ENCODE measurements at regions not wholly inside any gene's neighbourhood (a gene's known extent, or its start where the extent isn't known, plus 50 kb on each side); places are given as distances from the start of the nearest gene placed in this dataset.

DNA sequence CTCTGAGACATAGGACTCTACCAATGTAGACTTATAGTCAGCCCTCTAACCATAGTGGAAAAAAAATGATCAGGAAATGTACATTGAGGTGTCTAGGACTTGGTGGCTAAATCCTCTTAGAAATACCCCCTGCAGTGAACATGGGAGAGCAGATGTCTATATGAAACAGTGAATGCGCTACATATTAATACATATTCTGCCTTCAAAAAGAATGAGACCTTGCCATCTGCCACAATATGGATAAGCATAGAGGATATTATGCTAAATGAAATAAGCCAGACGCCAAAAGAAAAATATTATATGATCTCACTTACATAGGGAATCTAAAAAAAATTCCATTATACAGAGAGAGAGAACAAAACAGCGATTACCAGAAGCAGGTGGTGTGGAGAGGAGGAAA lies 66.6 kb upstream of the HAO2 start:
- no peaks in the 10 kb centered on the region for H3K36me3 ChIP-seq (ENCODE audit: control insufficient read depth, insufficient read depth, low read length)
- H3K27ac ChIP-seq (ENCODE audit: low read depth, low read length), result no peak overlapping the region
- peaks cover 3% of the 10 kb centered on the region; the same call in 1 of the 2 replicates for H3K4me1 ChIP-seq (ENCODE audit: control insufficient read depth, insufficient read depth, low read length)
- no peak overlapping the region for H3K9ac ChIP-seq (ENCODE audit: low read length)
- H3K9me3 ChIP-seq (ENCODE audit: control insufficient read depth, insufficient read depth, low read depth, low read length), result no peaks in the 10 kb centered on the region
- H3K27me3 ChIP-seq (ENCODE audit: control insufficient read depth, insufficient read depth, low read length), result no peaks in the 10 kb centered on the region
- no peak overlapping the region for H3K4me3 ChIP-seq (ENCODE audit: low read depth, low read length)

DNA sequence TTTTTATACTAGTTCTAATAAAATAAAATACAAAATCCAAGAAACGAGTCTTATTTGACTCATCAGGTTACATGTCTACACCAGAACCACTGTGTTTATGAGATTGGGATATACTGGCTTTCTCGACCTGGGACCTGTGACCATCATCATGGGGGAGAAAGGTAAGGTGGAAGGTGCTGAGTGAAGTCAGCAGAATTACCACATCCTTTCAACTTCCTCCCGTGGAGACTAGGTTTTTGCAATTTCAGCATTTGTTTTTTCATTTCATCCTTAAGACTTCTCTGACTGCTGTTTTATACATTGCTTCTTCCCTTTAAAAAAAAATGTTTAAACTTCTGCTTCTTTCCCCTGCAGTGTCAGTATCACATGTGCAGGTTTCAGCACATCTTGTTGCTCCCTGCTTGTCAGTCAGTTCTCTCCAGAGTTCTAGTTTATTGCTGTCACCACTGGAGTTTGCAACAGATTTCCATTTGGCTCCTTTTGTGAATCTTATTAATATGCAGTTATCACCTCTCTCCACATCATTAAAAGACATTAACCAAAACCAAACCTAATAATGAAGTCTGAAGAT lies 60.4 kb upstream of the HAO2 start:
- Histone ChIP-seq H3K27ac (ENCODE audit: low read depth, low read length) (no peak overlapping the region), H3K36me3 (ENCODE audit: control insufficient read depth, insufficient read depth, low read length) (no peaks in the 10 kb centered on the region), H3K9ac (ENCODE audit: low read length) (no peak overlapping the region), H3K27me3 (ENCODE audit: control insufficient read depth, insufficient read depth, low read length) (no peaks in the 10 kb centered on the region), H3K9me3 (ENCODE audit: control insufficient read depth, insufficient read depth, low read depth, low read length) (no peaks in the 10 kb centered on the region), H3K4me3 (ENCODE audit: low read depth, low read length) (no peak overlapping the region), H3K4me1 (ENCODE audit: control insufficient read depth, insufficient read depth, low read length) (peaks cover 3% of the 10 kb centered on the region; the same call in 1 of the 2 replicates)

DNA sequence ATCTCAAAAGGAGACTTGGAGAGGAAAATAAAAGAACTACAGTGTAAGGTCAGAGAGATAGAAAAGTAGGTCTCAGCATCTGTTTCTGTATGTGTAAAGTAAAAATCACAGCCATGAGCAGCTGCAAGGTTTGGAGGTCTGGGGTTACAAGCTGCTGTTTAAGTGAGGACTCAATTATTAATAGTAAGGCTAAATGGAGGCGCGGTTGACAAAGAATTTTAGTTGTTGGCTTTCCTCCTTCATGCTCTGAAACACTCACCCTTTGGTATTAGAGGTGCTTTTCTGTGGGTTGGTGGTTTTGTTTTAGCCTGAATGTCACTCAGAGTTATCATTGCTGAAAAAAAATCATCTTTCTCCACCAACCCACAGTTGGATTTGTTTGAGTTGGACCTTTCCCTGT lies 59.8 kb upstream of the HAO2 start:
- Histone ChIP-seq H3K9me3 (ENCODE audit: control insufficient read depth, insufficient read depth, low read depth, low read length) (no peaks in the 10 kb centered on the region), H3K4me3 (ENCODE audit: low read depth, low read length) (no peak overlapping the region), H3K27ac (ENCODE audit: low read depth, low read length) (no peak overlapping the region), H3K4me1 (ENCODE audit: control insufficient read depth, insufficient read depth, low read length) (no peaks in the 10 kb centered on the region), H3K36me3 (ENCODE audit: control insufficient read depth, insufficient read depth, low read length) (no peaks in the 10 kb centered on the region), H3K9ac (ENCODE audit: low read length) (no peak overlapping the region), H3K27me3 (ENCODE audit: control insufficient read depth, insufficient read depth, low read length) (no peaks in the 10 kb centered on the region)

DNA sequence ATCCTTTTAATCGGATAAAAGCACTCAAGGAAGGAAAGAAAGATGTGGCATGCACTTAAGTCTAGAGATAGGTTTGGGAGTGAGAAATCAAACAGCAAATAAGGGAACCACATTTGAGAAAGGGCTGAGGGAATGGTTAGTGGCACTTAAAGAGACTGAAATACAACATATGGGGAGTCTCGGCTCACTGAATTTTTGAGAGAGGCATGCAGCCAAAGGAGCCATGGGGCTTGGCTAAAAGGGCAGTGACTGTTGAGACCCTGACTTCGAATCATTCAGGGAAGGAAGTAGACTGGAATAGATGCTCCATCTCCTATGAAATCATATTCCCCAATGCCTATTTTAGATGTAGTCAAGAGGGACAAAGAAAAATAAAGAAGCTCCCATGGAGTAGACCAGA lies 58.3 kb upstream of the HAO2 start:
- H3K9me3 ChIP-seq (ENCODE audit: control insufficient read depth, insufficient read depth, low read depth, low read length), result no peaks in the 10 kb centered on the region
- H3K27ac ChIP-seq (ENCODE audit: low read depth, low read length), result no peak overlapping the region
- no peaks in the 10 kb centered on the region for H3K36me3 ChIP-seq (ENCODE audit: control insufficient read depth, insufficient read depth, low read length)
- no peaks in the 10 kb centered on the region for H3K4me1 ChIP-seq (ENCODE audit: control insufficient read depth, insufficient read depth, low read length)
- no peak overlapping the region for H3K4me3 ChIP-seq (ENCODE audit: low read depth, low read length)
- H3K9ac ChIP-seq (ENCODE audit: low read length), result no peak overlapping the region
- H3K27me3 ChIP-seq (ENCODE audit: control insufficient read depth, insufficient read depth, low read length), result no peaks in the 10 kb centered on the region

DNA sequence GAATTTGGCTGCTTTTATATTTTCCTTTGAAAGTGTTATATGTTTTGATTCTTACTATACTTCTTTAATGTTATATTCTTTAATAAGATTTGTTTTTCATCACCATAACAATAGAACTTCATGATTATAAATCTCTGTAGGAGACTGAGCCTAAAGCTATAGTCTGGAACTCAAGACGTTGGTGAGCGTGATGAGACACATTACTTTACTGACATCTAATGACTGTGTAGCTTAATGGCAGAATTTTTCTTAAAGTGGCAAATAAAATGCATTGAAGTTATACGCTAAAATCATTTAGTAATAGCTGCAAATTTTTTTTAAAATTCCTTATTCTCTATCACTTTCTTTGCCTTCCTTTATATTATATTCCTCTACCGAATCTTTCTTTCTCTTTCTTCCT lies 56.1 kb upstream of the HAO2 start:
- Histone ChIP-seq H3K36me3 (ENCODE audit: control insufficient read depth, insufficient read depth, low read length) (no peaks in the 10 kb centered on the region), H3K27me3 (ENCODE audit: control insufficient read depth, insufficient read depth, low read length) (no peaks in the 10 kb centered on the region), H3K9me3 (ENCODE audit: control insufficient read depth, insufficient read depth, low read depth, low read length) (no peaks in the 10 kb centered on the region), H3K4me1 (ENCODE audit: control insufficient read depth, insufficient read depth, low read length) (peaks cover 4% of the 10 kb centered on the region), H3K4me3 (ENCODE audit: low read depth, low read length) (no peak overlapping the region), H3K9ac (ENCODE audit: low read length) (no peak overlapping the region), H3K27ac (ENCODE audit: low read depth, low read length) (no peak overlapping the region)

DNA sequence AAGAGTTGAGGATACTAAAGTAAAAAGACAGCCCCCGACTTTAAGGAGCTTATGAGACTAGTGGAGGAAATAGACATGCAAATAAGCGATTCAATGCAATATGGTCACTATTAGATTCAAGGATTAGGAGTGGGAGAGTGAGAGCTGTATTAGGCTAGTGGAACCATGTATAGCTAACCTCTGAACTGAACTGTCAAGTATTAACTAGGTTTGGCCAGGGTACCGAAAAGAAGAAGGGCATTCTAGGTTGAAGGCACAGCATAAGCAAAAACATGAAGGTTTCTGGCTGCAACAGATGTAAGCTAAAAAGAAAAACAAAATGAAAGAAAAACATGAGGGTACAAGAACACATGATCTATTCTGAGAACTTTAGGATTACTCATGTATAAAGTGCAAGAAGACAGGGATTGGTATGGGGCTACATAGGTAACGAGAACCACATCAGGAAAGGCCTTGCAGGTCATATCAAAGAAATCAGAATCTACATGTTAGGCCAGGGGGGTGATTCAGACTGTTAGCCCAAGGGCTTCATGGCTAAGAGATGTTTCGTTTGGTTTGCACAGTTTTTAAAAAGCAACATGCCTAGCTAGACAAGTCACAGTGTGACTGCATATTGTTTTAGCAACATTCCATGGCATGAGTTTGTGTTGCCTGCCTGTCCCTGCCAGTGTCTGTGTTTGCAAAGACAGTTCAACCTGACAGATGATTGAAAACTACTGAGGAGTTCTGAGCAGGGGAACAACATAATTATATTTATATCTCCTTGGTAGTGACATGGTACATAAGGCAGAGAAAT lies 54.4 kb upstream of the HAO2 start:
- Histone ChIP-seq H3K27ac (ENCODE audit: low read depth, low read length) (no peak overlapping the region), H3K4me1 (ENCODE audit: control insufficient read depth, insufficient read depth, low read length) (peaks cover 15% of the 10 kb centered on the region), H3K9ac (ENCODE audit: low read length) (no peak overlapping the region), H3K36me3 (ENCODE audit: control insufficient read depth, insufficient read depth, low read length) (no peaks in the 10 kb centered on the region), H3K4me3 (ENCODE audit: low read depth, low read length) (no peak overlapping the region), H3K9me3 (ENCODE audit: control insufficient read depth, insufficient read depth, low read depth, low read length) (no peaks in the 10 kb centered on the region), H3K27me3 (ENCODE audit: control insufficient read depth, insufficient read depth, low read length) (no peaks in the 10 kb centered on the region)

DNA sequence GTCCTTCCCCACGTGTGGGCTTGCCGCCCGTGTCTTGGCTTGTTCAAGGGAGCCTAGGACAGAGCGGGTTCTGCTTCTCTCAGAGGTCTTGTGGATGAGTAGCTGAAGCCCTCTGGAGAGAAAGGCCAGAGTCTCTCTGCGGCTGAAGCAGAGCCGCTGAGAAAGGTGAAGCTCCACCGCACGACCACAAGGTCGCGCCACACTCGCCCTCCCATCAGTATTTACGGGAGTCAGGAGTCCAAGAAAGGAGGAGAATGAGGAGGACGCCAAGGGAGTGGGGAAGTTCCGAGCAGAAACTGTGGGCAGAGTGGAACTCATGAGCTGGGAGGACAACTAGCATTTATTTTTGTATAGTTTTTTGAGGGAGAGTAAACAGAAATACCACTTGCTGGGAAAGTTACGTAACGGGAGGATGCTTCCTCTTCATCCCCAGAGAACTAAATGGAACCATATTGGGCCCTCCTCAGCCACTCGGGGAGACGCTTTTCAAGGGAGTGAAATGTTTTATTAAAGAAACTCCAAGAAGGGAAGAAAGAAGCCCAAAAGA lies 51.6 kb upstream of the HAO2 start:
- peaks cover 15% of the 10 kb centered on the region for H3K4me1 ChIP-seq (ENCODE audit: control insufficient read depth, insufficient read depth, low read length)
- H3K27me3 ChIP-seq (ENCODE audit: control insufficient read depth, insufficient read depth, low read length), result no peaks in the 10 kb centered on the region
- H3K9me3 ChIP-seq (ENCODE audit: control insufficient read depth, insufficient read depth, low read depth, low read length), result no peaks in the 10 kb centered on the region
- H3K27ac ChIP-seq (ENCODE audit: low read depth, low read length), result 0 out of 2 replicates have a peak overlapping the region, but pooled peaks have one; percentile 16
- H3K9ac ChIP-seq (ENCODE audit: low read length), result peak overlapping the region; percentile 43
- H3K36me3 ChIP-seq (ENCODE audit: control insufficient read depth, insufficient read depth, low read length), result no peaks in the 10 kb centered on the region
- no peak overlapping the region for H3K4me3 ChIP-seq (ENCODE audit: low read depth, low read length)

DNA sequence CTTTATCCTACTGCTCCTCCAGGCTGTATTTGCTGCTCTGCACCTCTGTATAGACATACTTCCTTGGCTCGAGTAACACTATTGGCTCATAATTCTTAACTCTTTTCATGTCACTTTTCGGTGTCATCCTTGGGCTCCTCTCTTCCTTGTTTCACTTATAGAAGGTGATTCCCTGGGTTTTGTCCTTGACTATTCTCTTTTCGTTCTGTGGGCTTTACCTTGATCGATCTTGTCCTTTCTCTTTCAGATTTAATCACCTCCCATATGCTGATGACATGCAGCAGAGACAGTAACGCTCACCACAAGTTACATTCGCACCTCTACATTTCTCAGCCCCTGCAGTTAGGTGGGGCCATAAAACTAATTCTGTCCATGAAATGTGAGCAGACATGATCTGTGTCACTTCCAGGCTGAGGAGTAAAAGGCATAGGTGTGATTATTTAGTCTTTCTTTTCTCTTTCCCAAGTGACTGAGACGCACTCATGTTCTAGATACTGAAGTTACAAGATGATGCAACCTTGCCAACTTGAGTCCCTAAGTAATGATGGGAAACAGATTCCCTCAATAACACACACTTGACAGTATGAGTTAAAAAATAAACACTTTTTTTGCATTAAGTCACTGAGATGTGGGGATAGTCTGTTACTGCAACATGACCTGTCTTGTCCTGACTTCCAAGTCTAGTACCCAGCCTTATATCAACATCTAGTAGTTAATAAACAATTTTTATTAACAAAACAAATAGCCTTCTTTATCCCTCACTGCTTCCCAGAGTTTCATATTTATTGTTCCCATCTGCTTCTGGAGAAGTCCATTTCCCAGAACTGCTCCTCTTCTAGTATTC lies 49.9 kb upstream of the HAO2 start:
- Histone ChIP-seq H3K36me3 (ENCODE audit: control insufficient read depth, insufficient read depth, low read length) (no peaks in the 10 kb centered on the region), H3K9me3 (ENCODE audit: control insufficient read depth, insufficient read depth, low read depth, low read length) (no peaks in the 10 kb centered on the region), H3K4me1 (ENCODE audit: control insufficient read depth, insufficient read depth, low read length) (peaks cover 15% of the 10 kb centered on the region), H3K27me3 (ENCODE audit: control insufficient read depth, insufficient read depth, low read length) (no peaks in the 10 kb centered on the region), H3K4me3 (ENCODE audit: low read depth, low read length) (no peak overlapping the region), H3K27ac (ENCODE audit: low read depth, low read length) (no peak overlapping the region), H3K9ac (ENCODE audit: low read length) (peak overlapping the region; percentile 42)

Measured in HUES6 (cell line).